ENCODE measurements at regions not wholly inside any gene's neighbourhood (a gene's known extent, or its start where the extent isn't known, plus 50 kb on each side); places are given as distances from the start of the nearest gene placed in this dataset.

DNA sequence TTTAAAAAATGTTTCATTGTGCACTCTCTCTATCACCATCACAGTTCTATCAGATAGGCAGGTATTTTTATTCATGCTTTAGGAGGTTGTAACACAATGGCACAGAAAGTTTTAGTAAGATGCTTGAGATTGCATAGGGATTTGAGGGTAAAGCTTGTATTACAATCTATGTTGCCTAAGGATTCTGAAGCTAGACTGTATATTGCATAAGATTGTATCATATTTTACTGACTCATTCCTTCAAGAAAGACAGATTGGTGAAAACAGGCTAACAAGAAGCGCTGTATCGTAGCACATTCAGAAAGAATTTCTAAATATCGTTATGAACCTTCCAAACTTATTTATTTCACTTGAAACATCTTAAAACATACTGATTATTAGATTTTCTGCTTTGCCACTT is 577.7 kb downstream of the EBF1 start:
- no peaks in the 10 kb centered on the region for H3K9me3 ChIP-seq (replicated peaks in 1 of 2; ENCODE audit: control insufficient read depth in 1 of 2, insufficient read depth in 1 of 2, low read length in 2 of 2)
- TF ChIP-seq, protein P1, sequence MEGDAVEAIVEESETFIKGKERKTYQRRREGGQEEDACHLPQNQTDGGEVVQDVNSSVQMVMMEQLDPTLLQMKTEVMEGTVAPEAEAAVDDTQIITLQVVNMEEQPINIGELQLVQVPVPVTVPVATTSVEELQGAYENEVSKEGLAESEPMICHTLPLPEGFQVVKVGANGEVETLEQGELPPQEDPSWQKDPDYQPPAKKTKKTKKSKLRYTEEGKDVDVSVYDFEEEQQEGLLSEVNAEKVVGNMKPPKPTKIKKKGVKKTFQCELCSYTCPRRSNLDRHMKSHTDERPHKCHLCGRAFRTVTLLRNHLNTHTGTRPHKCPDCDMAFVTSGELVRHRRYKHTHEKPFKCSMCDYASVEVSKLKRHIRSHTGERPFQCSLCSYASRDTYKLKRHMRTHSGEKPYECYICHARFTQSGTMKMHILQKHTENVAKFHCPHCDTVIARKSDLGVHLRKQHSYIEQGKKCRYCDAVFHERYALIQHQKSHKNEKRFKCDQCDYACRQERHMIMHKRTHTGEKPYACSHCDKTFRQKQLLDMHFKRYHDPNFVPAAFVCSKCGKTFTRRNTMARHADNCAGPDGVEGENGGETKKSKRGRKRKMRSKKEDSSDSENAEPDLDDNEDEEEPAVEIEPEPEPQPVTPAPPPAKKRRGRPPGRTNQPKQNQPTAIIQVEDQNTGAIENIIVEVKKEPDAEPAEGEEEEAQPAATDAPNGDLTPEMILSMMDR (IDR thresholded peaks at IDR 0.05): no peak
- peaks cover 11% of the 10 kb centered on the region for H3K4me1 Mint-ChIP-seq
- intact Hi-C loops (cut with micrococcal nuclease): no loop called here
- H3K36me3 Mint-ChIP-seq: no peaks in the 10 kb centered on the region
- DNase-seq: peak in 2 of 3 donors; percentile 38 to 65
- H3K4me3 Mint-ChIP-seq: peak overlapping the region in 1 of 2 donors; percentile 28
- no CpG with 5 or more reads among the region's 3 CpGs for WGBS (ENCODE audit: insufficient coverage)
- no peak overlapping the region for H3K4me2 ChIP-seq (replicated peaks; ENCODE audit: extremely low read depth, low read length, poor library complexity, severe bottlenecking)
- H2AFZ ChIP-seq (ENCODE audit: insufficient read depth, low read depth, low read length, poor library complexity, severe bottlenecking): no peak overlapping the region
- peaks cover 0 to 3% (median 1%) of the 10 kb centered on the region in 7 donors for H3K9me3 Mint-ChIP-seq
- H3K9ac ChIP-seq (ENCODE audit: insufficient read depth, low read length, poor library complexity, severe bottlenecking): no peak overlapping the region
- H3K4me1 ChIP-seq (ENCODE audit: control insufficient read depth in 1 of 2, insufficient read depth in 2 of 2, low read length in 2 of 2): peaks cover 0 to 9% of the 10 kb centered on the region in 2 donors
- H4K20me1 ChIP-seq (ENCODE audit: insufficient read depth, low read length): no peaks in the 10 kb centered on the region
- peaks cover 0 to 6% (median 3%) of the 10 kb centered on the region in 3 donors for H3K27me3 Mint-ChIP-seq (ENCODE audit: low read depth in 3 of 3)
- no peaks in the 10 kb centered on the region for H3K36me3 ChIP-seq (replicated peaks in 1 of 2; ENCODE audit: control insufficient read depth in 1 of 2, insufficient read depth in 2 of 2, low read length in 2 of 2)
- H3K27me3 ChIP-seq (ENCODE audit: control insufficient read depth in 2 of 2, insufficient read depth in 2 of 2, low read length in 2 of 2): no peaks in the 10 kb centered on the region
- H3K27ac ChIP-seq (ENCODE audit: low read depth in 1 of 2, low read length in 2 of 2): no peak overlapping the region
- no peaks in the 10 kb centered on the region for H3K79me2 ChIP-seq (ENCODE audit: insufficient read depth, low read length)
- no peak overlapping the region for H3K4me3 ChIP-seq (replicated peaks in 1 of 3; ENCODE audit: low read depth in 2 of 3, low read length in 3 of 3)
- no peak overlapping the region for H3K27ac Mint-ChIP-seq

GRCh38 chr5:158519433-158520021 is 580.2 kb downstream of the EBF1 start:
- no CpG with 5 or more reads among the region's 3 CpGs for WGBS (ENCODE audit: insufficient coverage)

More at GRCh38 chr5:158519433-158520021, 580.2 kb downstream of the EBF1 start:
- H3K36me3 Mint-ChIP-seq: no peaks in the 10 kb centered on the region
- no peaks in the 10 kb centered on the region for H4K20me1 ChIP-seq (ENCODE audit: insufficient read depth, low read length)
- no peaks in the 10 kb centered on the region for H3K36me3 ChIP-seq (replicated peaks in 1 of 2; ENCODE audit: control insufficient read depth in 1 of 2, insufficient read depth in 2 of 2, low read length in 2 of 2)
- H3K27me3 Mint-ChIP-seq (ENCODE audit: low read depth in 3 of 3): peaks cover 0 to 3% (median 1%) of the 10 kb centered on the region in 3 donors
- H3K4me1 Mint-ChIP-seq: peaks cover 11% of the 10 kb centered on the region
- no peak overlapping the region for H3K4me3 ChIP-seq (replicated peaks in 1 of 3; ENCODE audit: low read depth in 2 of 3, low read length in 3 of 3)
- H3K9me3 ChIP-seq (replicated peaks in 1 of 2; ENCODE audit: control insufficient read depth in 1 of 2, insufficient read depth in 1 of 2, low read length in 2 of 2): no peaks in the 10 kb centered on the region
- DNase-seq: no peak
- no peak overlapping the region for H3K27ac ChIP-seq (ENCODE audit: low read depth in 1 of 2, low read length in 2 of 2)
- H3K79me2 ChIP-seq (ENCODE audit: insufficient read depth, low read length): no peaks in the 10 kb centered on the region
- H2AFZ ChIP-seq (ENCODE audit: insufficient read depth, low read depth, low read length, poor library complexity, severe bottlenecking): no peak overlapping the region
- no peak overlapping the region for H3K4me2 ChIP-seq (replicated peaks; ENCODE audit: extremely low read depth, low read length, poor library complexity, severe bottlenecking)
- no peak overlapping the region for H3K4me3 Mint-ChIP-seq
- H3K9ac ChIP-seq (ENCODE audit: insufficient read depth, low read length, poor library complexity, severe bottlenecking): no peak overlapping the region
- peaks cover 0 to 3% (median 0%) of the 10 kb centered on the region in 7 donors for H3K9me3 Mint-ChIP-seq
- intact Hi-C loops (cut with micrococcal nuclease): no loop called here
- TF ChIP-seq, protein P1 (IDR thresholded peaks at IDR 0.05): no peak
- peaks cover 0 to 9% of the 10 kb centered on the region in 2 donors for H3K4me1 ChIP-seq (ENCODE audit: control insufficient read depth in 1 of 2, insufficient read depth in 2 of 2, low read length in 2 of 2)
- no peaks in the 10 kb centered on the region for H3K27me3 ChIP-seq (ENCODE audit: control insufficient read depth in 2 of 2, insufficient read depth in 2 of 2, low read length in 2 of 2)
- H3K27ac Mint-ChIP-seq: no peak overlapping the region
